Prostate gland (tissue), 2 donors: ENCODE measurements at regions not wholly inside any gene's neighbourhood (a gene's known extent, or its start where the extent isn't known, plus 50 kb on each side); places are given as distances from the start of the nearest gene placed in this dataset.

Experiments
- DNase-seq: peaks from one replicate; pipeline ENCODE4 v3.0.0-alpha.2; 2019; ENCODE audit warnings: low spot score
- H3K27ac ChIP-seq, 2 donors: fragments of 200-600 bp; sonication (generic); 2 replicates each; pipeline ENCODE4 v1.5.1; 2017 to 2019
- H3K27me3 ChIP-seq: fragments of 200-600 bp; sonication (generic); replicated peaks from 2 replicates; pipeline ENCODE4 v1.5.1; 2019; ENCODE audit not compliant: insufficient read depth
- H3K36me3 ChIP-seq, 2 donors: fragments of 200-600 bp; sonication (generic); 1 replicate in 1 of 2; 2 replicates in 1 of 2; pipeline versions ENCODE4 v1.5.1 to v1.8.1; 2017 to 2019
- H3K4me1 ChIP-seq: fragments of 200-600 bp; sonication (generic); replicated peaks from 2 replicates; pipeline ENCODE4 v1.5.1; 2019
- H3K4me3 ChIP-seq, 2 donors: fragments of 200-600 bp; sonication (generic); 2 replicates each; pipeline ENCODE4 v1.5.1; 2017 to 2019
- H3K9me3 ChIP-seq: fragments of 200-600 bp; sonication (generic); 2 replicates; pipeline ENCODE4 v1.5.1; 2017
- POLR2A ChIP-seq: fragments of 450-650 bp; IDR thresholded peaks from one replicate; pipeline ENCODE4 v1.6.1; 2016; ENCODE audit warnings: antibody characterized with exemption, mild to moderate bottlenecking
- POLR2AphosphoS5 ChIP-seq: sonication (generic); formaldehyde crosslinking; IDR thresholded peaks from one replicate; pipeline ENCODE4 v1.6.1; 2017; ENCODE audit warnings: antibody characterized with exemption
- WGBS: methylation state at CpG from one replicate; pipeline ENCODE4 v1.1.5; 2018; 5-methylcytosine and 5-hydroxymethylcytosine counted together
- intact Hi-C: fragments of 100-400 bp; cut with DNase I; formaldehyde crosslinking; loops from one replicate; pipeline ENCODE4 v1.14.2; 2022
- TF ChIP-seq, protein P1 (sequence below), 4 experiments: fragments of 200-600 bp in 2 of 4; fragments of 450-650 bp in 2 of 4; sonication (generic) in 2 of 4; IDR thresholded peaks; 1 replicate in 3 of 4; 2 replicates in 1 of 4; pipeline ENCODE4 v1.5.1; 2016 to 2019; ENCODE audit warnings: antibody characterized with exemption in 4 of 4, mild to moderate bottlenecking in 2 of 4, moderate library complexity in 2 of 4

DNA sequence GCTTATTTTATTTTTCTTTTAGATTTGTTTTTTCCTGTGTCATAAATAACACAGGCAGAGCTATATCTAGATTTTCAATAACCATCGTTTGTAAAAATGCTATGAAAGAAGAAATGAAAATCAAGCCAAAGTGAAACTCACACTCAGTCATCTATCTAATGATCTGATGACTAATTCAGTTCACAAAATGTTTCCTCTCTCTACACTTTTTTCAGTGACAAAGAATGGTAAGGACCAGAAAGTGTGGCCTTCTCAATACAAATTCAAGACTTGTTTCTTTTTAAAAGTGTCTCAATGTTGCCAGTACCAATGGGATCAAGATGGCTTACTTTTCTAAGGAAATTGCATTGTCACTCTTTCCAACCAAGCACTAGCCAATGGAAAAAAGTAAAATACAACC, 282.8 kb upstream of the PKN2 start:
- Histone ChIP-seq H3K27me3 (no peaks in the 10 kb centered on the region), H3K4me3 (no peak overlapping the region), H3K4me1 (no peaks in the 10 kb centered on the region), H3K27ac (no peak overlapping the region), H3K9me3 (no peaks in the 10 kb centered on the region), H3K36me3 (no peaks in the 10 kb centered on the region)
- no peak for DNase-seq
- 63% methylated on average over 1 of the region's 1 CpG for WGBS
- intact Hi-C loops, result no loop called here
- TF ChIP-seq POLR2A, result no peak
- TF ChIP-seq, protein P1, sequence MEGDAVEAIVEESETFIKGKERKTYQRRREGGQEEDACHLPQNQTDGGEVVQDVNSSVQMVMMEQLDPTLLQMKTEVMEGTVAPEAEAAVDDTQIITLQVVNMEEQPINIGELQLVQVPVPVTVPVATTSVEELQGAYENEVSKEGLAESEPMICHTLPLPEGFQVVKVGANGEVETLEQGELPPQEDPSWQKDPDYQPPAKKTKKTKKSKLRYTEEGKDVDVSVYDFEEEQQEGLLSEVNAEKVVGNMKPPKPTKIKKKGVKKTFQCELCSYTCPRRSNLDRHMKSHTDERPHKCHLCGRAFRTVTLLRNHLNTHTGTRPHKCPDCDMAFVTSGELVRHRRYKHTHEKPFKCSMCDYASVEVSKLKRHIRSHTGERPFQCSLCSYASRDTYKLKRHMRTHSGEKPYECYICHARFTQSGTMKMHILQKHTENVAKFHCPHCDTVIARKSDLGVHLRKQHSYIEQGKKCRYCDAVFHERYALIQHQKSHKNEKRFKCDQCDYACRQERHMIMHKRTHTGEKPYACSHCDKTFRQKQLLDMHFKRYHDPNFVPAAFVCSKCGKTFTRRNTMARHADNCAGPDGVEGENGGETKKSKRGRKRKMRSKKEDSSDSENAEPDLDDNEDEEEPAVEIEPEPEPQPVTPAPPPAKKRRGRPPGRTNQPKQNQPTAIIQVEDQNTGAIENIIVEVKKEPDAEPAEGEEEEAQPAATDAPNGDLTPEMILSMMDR (IDR thresholded peaks at IDR 0.05), result no peak

DNA sequence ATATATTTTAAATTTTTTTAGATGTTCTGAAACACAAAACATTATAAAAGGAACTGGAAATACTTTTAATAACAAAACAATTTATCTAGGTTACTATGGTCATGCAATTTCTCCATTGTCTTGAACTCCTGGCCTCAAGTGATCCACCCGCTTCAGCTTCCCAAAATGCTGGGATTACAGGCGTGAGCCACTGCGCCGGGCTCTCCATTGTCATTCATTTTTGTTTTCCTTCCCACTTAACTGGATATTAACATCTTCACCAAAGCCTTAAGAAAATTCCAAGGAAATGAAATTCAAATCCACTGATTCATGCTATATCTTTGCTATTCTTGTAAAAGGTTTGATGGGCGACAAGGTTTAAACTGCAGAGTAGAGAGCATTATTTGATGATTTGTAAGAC, 279.5 kb upstream of the PKN2 start:
- Histone ChIP-seq H3K36me3 (no peaks in the 10 kb centered on the region), H3K27ac (no peak overlapping the region), H3K27me3 (no peaks in the 10 kb centered on the region), H3K4me3 (no peak overlapping the region), H3K4me1 (no peaks in the 10 kb centered on the region), H3K9me3 (no peaks in the 10 kb centered on the region)
- DNase-seq, result no peak
- intact Hi-C loops, result no loop called here
- TF ChIP-seq, protein P1 (IDR thresholded peaks at IDR 0.05), result no peak
- TF ChIP-seq POLR2AphosphoS5, result no peak
- TF ChIP-seq POLR2A, result no peak
- WGBS, result 92% methylated on average over 5 of the region's 5 CpGs

DNA sequence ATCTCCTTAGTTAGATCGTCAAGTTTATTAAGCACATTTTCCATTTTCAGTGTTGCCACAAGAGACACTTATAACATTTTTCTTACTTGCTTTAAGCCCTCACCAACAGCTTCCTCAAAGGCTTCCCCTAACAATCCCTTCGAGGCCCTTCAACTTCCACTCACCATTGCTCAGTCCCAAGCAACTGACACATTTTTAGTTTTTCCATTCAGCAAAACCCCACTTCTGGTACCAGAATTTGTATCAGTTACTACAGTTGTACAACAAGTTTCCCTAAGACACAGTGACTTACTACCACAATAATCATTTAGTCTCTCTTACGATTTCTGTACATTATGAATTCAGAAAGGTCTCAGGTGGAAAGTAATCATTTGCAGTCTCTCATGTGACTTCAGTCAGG, 276.8 kb upstream of the PKN2 start:
- intact Hi-C loops, result no loop called here
- H3K4me1 ChIP-seq, result no peaks in the 10 kb centered on the region
- 96% methylated on average over 3 of the region's 3 CpGs for WGBS
- no peaks in the 10 kb centered on the region for H3K9me3 ChIP-seq
- no peaks in the 10 kb centered on the region for H3K27me3 ChIP-seq
- DNase-seq, result no peak
- no peak overlapping the region for H3K4me3 ChIP-seq
- TF ChIP-seq POLR2A (no peak), POLR2AphosphoS5 (no peak)
- TF ChIP-seq, protein P1 (IDR thresholded peaks at IDR 0.05), result no peak
- H3K36me3 ChIP-seq, result no peaks in the 10 kb centered on the region
- no peak overlapping the region for H3K27ac ChIP-seq

DNA sequence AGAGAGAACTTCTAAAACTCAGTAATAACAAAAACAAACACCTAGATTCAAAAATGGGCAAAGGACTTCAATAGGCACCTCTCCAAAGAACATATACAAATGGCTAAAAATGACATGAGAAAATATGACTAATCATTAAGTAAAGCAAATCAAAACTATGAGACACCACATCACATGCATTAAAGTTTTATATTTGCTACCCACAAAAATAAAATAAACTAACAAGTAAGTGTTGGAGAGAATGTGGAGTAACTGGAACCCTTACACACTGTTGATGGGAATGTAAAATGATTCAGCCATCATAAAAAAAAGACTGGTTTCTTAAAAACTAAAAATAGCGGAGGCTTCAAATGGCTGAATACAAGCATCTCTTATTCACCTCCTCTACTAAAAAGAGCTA, 262.1 kb upstream of the PKN2 start:
- Histone ChIP-seq H3K4me3 (no peak overlapping the region), H3K36me3 (no peaks in the 10 kb centered on the region), H3K4me1 (no peaks in the 10 kb centered on the region), H3K27ac (no peak overlapping the region), H3K9me3 (no peaks in the 10 kb centered on the region), H3K27me3 (no peaks in the 10 kb centered on the region)
- 93% methylated on average over 1 of the region's 1 CpG for WGBS
- intact Hi-C loops, result no loop called here
- no peak for DNase-seq
- TF ChIP-seq, protein P1 (IDR thresholded peaks at IDR 0.05), result no peak
- TF ChIP-seq POLR2A (no peak), POLR2AphosphoS5 (no peak)

DNA sequence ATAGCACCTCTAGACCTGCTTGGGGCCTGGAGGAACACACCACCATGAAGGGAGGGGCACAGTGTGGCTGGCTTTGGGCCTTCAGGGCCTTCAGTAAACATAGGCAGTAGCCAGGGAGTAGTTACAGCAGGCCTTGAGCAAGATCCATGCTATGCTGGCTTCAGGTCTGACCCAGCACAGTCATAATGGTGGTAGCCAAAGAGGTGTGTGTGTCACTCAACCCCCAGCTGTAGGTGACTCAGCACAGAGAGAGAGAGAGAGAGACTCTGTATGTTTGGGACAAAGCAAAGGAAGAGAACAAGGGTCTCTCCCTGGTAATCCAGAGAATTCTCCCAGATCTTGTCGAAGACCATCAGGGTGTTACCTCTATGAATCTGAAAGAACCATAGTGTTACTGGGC, 250.5 kb upstream of the PKN2 start:
- H3K4me1 ChIP-seq, result no peaks in the 10 kb centered on the region
- WGBS, result 92% methylated on average over 1 of the region's 1 CpG
- no peaks in the 10 kb centered on the region for H3K36me3 ChIP-seq
- no peak for DNase-seq
- no peaks in the 10 kb centered on the region for H3K27me3 ChIP-seq
- H3K9me3 ChIP-seq, result no peaks in the 10 kb centered on the region
- no peak overlapping the region for H3K27ac ChIP-seq
- intact Hi-C loops, result no loop called here
- H3K4me3 ChIP-seq, result no peak overlapping the region
- TF ChIP-seq POLR2A (no peak), POLR2AphosphoS5 (no peak)
- TF ChIP-seq, protein P1 (IDR thresholded peaks at IDR 0.05), result no peak
